CD4-positive, alpha-beta T cell treated with Interferon gamma for 1 hour (primary cell): ENCODE measurements at regions not wholly inside any gene's neighbourhood (a gene's known extent, or its start where the extent isn't known, plus 50 kb on each side); places are given as distances from the start of the nearest gene placed in this dataset.

ENCODE experiments used
- DNase-seq: peaks from one replicate; pipeline ENCODE4 v3.0.0-alpha.2; 2020

GRCh38 chr6:44642349-44642748, 254.8 kb downstream of the CDC5L start:
- DNase-seq = no peak

- peak; percentile 6 for DNase-seq
Measured at GRCh38 chr6:44642870-44643522, 255.5 kb downstream of the CDC5L start.

GRCh38 chr6:44645276-44645675, 257.8 kb downstream of the CDC5L start:
- DNase-seq = no peak

- no peak for DNase-seq
Measured at GRCh38 chr6:44646355-44646754, 258.8 kb downstream of the CDC5L start.

GRCh38 chr6:44649365-44650025, 262.0 kb downstream of the CDC5L start:
- no peak for DNase-seq

GRCh38 chr6:44650495-44650894, 263.0 kb downstream of the CDC5L start:
- no peak for DNase-seq

GRCh38 chr6:44650947-44651346, 263.4 kb downstream of the CDC5L start:
- no peak for DNase-seq

GRCh38 chr6:44651604-44652003, 264.1 kb downstream of the CDC5L start:
- DNase-seq = no peak

- DNase-seq = no peak
Measured at GRCh38 chr6:44652547-44652946, 265.0 kb downstream of the CDC5L start.

- DNase-seq = no peak
Measured at GRCh38 chr6:44653091-44653490, 265.6 kb downstream of the CDC5L start.

GRCh38 chr6:44653761-44654218, 266.3 kb downstream of the CDC5L start:
- DNase-seq = no peak

GRCh38 chr6:44655412-44656342, 268.2 kb downstream of the CDC5L start:
- DNase-seq = peak; percentile 59

GRCh38 chr6:44656691-44657090, 269.2 kb downstream of the CDC5L start:
- DNase-seq = no peak

GRCh38 chr6:44657206-44657819, 269.8 kb downstream of the CDC5L start:
- DNase-seq = no peak

GRCh38 chr6:44658571-44658970, 271.1 kb downstream of the CDC5L start:
- DNase-seq = no peak

- DNase-seq = no peak
Measured at GRCh38 chr6:44659726-44660125, 272.2 kb downstream of the CDC5L start.

GRCh38 chr6:44660561-44661220, 273.2 kb downstream of the CDC5L start:
- DNase-seq = no peak

GRCh38 chr6:44661221-44662008, 273.9 kb downstream of the CDC5L start:
- DNase-seq = no peak

- DNase-seq = no peak
Measured at GRCh38 chr6:44662461-44663121, 275.1 kb downstream of the CDC5L start.

- no peak for DNase-seq
Measured at GRCh38 chr6:44663860-44664634, 276.5 kb downstream of the CDC5L start.
